22Rv1 (cell line): ENCODE measurements at regions not wholly inside any gene's neighbourhood (a gene's known extent, or its start where the extent isn't known, plus 50 kb on each side); places are given as distances from the start of the nearest gene placed in this dataset.

Experiments
- H3K27ac ChIP-seq: fragments of 450-650 bp; 2 replicates; pipeline ENCODE4 v1.5.1; 2017
- CTCF ChIP-seq: fragments of 450-650 bp; IDR thresholded peaks from 2 replicates; pipeline ENCODE4 v1.5.1; 2017; ENCODE audit warnings: mild to moderate bottlenecking
- ZFX ChIP-seq: fragments of 450-650 bp; IDR thresholded peaks from 2 replicates; pipeline ENCODE4 v1.6.1; 2017; ENCODE audit warnings: antibody characterized with exemption, borderline replicate concordance

GRCh38 chr18:77442393-77442792 lies 192.7 kb downstream of the GALR1 start:
- no peak for TF ChIP-seq CTCF
- no peak for TF ChIP-seq ZFX
- no peak overlapping the region for H3K27ac ChIP-seq

GRCh38 chr18:77444385-77444784 lies 194.7 kb downstream of the GALR1 start:
- TF ChIP-seq ZFX (no peak), CTCF (no peak)
- H3K27ac ChIP-seq, result no peak overlapping the region

- no peak for TF ChIP-seq ZFX
- no peak for TF ChIP-seq CTCF
- no peak overlapping the region for H3K27ac ChIP-seq
Observed at GRCh38 chr18:77448046-77448445, 198.4 kb downstream of the GALR1 start.

GRCh38 chr18:77455004-77455403 lies 205.4 kb downstream of the GALR1 start:
- no peak overlapping the region for H3K27ac ChIP-seq
- TF ChIP-seq ZFX (no peak), CTCF (no peak)

- no peak for TF ChIP-seq ZFX
- TF ChIP-seq CTCF, result no peak
- H3K27ac ChIP-seq, result no peak overlapping the region
Observed at GRCh38 chr18:77457681-77458080, 208.0 kb downstream of the GALR1 start.

- H3K27ac ChIP-seq, result no peak overlapping the region
- TF ChIP-seq ZFX (no peak), CTCF (no peak)
Observed at GRCh38 chr18:77461062-77461688, 211.5 kb downstream of the GALR1 start.

- no peak overlapping the region for H3K27ac ChIP-seq
- no peak for TF ChIP-seq ZFX
- no peak for TF ChIP-seq CTCF
Observed at GRCh38 chr18:77464917-77465316, 215.3 kb downstream of the GALR1 start.
